Right lobe of liver (tissue), 4 donors: ENCODE measurements at regions not wholly inside any gene's neighbourhood (a gene's known extent, or its start where the extent isn't known, plus 50 kb on each side); places are given as distances from the start of the nearest gene placed in this dataset.

Experiments
- CTCF ChIP-seq, 4 donors: fragments of 200-600 bp in 3 of 4; fragments of 450-650 bp in 1 of 4; IDR thresholded peaks; one replicate each; pipeline versions ENCODE4 v1.5.1 to v1.8.0; 2016 to 2022; ENCODE audit warnings: antibody characterized with exemption in 4 of 4, mild to moderate bottlenecking in 2 of 4
- POLR2A ChIP-seq: fragments of 450-650 bp; IDR thresholded peaks from one replicate; pipeline ENCODE4 v1.6.1; 2017; ENCODE audit warnings: antibody characterized with exemption, mild to moderate bottlenecking
- donor health status: DM: no; HTN: no; CAD: no.
- donor health status: DM: no; HTN: no; CAD: no.
- donor health status: DM: no; HTN: yes; CAD: no.

- TF ChIP-seq CTCF (IDR thresholded peaks at IDR 0.05): no peak
- TF ChIP-seq POLR2A: no peak
These were observed 310.0 kb downstream of the CBLN1 start for GRCh38 chr16:48971571-48972077.
